ENCODE measurements at regions not wholly inside any gene's neighbourhood (a gene's known extent, or its start where the extent isn't known, plus 50 kb on each side); places are given as distances from the start of the nearest gene placed in this dataset.

DNA sequence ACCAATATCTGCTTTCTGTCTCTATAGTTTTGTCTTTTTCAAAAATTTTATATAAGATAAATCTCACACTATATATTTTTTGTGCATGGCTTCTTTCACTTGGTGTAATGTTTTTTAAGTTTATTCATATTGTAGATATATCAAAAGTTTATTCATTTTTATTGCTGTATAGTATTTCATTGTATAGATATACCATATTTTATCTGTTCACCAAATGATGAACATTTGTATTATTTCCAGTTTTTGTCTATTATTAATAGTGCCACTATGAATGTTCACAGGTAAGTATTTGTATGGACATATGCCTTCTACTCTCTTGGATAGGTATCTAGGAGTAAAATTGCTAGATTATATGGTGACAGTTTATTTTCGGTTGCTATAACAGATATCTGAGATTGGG lies 289.5 kb upstream of the CITED2 start:
- no peaks in the 10 kb centered on the region for H3K27me3 ChIP-seq (ENCODE audit: insufficient read depth, low read depth)
- no peaks in the 10 kb centered on the region for H4K20me1 ChIP-seq (ENCODE audit: insufficient read depth)
- intact Hi-C loops (cut with micrococcal nuclease; ENCODE audit: unreplicated experiment): no loop called here
- no peaks in the 10 kb centered on the region for H3K9me2 ChIP-seq (ENCODE audit: insufficient read depth)
- BruUV-seq (replicated peaks): no TSS peak
- CTCF ChIA-PET: no interaction called here
- TF ChIP-seq, protein P1, sequence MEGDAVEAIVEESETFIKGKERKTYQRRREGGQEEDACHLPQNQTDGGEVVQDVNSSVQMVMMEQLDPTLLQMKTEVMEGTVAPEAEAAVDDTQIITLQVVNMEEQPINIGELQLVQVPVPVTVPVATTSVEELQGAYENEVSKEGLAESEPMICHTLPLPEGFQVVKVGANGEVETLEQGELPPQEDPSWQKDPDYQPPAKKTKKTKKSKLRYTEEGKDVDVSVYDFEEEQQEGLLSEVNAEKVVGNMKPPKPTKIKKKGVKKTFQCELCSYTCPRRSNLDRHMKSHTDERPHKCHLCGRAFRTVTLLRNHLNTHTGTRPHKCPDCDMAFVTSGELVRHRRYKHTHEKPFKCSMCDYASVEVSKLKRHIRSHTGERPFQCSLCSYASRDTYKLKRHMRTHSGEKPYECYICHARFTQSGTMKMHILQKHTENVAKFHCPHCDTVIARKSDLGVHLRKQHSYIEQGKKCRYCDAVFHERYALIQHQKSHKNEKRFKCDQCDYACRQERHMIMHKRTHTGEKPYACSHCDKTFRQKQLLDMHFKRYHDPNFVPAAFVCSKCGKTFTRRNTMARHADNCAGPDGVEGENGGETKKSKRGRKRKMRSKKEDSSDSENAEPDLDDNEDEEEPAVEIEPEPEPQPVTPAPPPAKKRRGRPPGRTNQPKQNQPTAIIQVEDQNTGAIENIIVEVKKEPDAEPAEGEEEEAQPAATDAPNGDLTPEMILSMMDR (conservative IDR thresholded peaks at IDR 0.05): no peak
- TF ChIP-seq EZH2 (IDR thresholded peaks at IDR 0.05; ENCODE audit: low read depth): no peak
- H3K4me2 ChIP-seq: no peak overlapping the region
- H2AFZ ChIP-seq: no peak overlapping the region
- no peak overlapping the region for H3K4me3 ChIP-seq
- H3K79me2 ChIP-seq (ENCODE audit: low read depth): no peaks in the 10 kb centered on the region
- 0 out of 2 replicates have a peak, but pooled peaks cover 5% of the 10 kb centered on the region for H3K4me1 ChIP-seq (replicated peaks; ENCODE audit: insufficient read depth)
- POLR2A ChIA-PET (ENCODE audit: unreplicated experiment): no interaction called here
- no peaks in the 10 kb centered on the region for H3F3A ChIP-seq (ENCODE audit: insufficient read depth, low read depth)
- no peaks in the 10 kb centered on the region for H3K9me3 ChIP-seq (ENCODE audit: insufficient read depth, low read depth)
- H3K36me3 ChIP-seq (ENCODE audit: low read depth): no peaks in the 10 kb centered on the region
- DNase-seq: no peak
- no peak overlapping the region for H3K27ac ChIP-seq

DNA sequence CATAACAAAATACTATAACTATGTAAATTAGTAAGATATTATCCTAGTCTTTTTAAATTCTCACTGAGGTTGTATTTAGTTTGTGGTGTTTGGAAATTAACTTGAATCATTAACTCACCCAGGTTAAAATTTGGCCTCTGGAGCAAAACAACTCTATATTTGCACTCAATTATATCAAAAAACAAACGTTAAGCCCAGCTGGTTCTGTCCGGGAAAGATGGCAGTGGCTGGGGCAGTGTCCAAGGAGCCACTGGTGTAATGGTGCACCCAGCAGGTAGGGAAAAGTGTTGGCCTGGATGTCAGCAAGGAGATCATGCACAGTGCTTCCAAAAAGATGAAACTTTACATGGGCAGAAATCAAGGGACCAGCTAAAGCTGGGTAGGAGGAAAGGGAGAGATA lies 285.3 kb upstream of the CITED2 start:
- Histone ChIP-seq H3K27me3 (ENCODE audit: insufficient read depth, low read depth) (no peaks in the 10 kb centered on the region), H3K9me3 (ENCODE audit: insufficient read depth, low read depth) (no peaks in the 10 kb centered on the region), H3F3A (ENCODE audit: insufficient read depth, low read depth) (peaks cover 5% of the 10 kb centered on the region; the same call in 1 of the 2 replicates), H4K20me1 (ENCODE audit: insufficient read depth) (no peaks in the 10 kb centered on the region), H3K36me3 (ENCODE audit: low read depth) (no peaks in the 10 kb centered on the region), H3K4me1 (replicated peaks; ENCODE audit: insufficient read depth) (peaks cover 29% of the 10 kb centered on the region), H3K79me2 (ENCODE audit: low read depth) (no peaks in the 10 kb centered on the region), H2AFZ (no peak overlapping the region), H3K4me3 (no peak overlapping the region), H3K9me2 (ENCODE audit: insufficient read depth) (no peaks in the 10 kb centered on the region), H3K4me2 (no peak overlapping the region), H3K27ac (no peak overlapping the region)
- CTCF ChIA-PET: no interaction called here
- intact Hi-C loops (cut with micrococcal nuclease; ENCODE audit: unreplicated experiment): loop anchor here (5.0 kb wide), 2 partner anchors 222 to 282 kb away; no protein-coding TSS in a partner anchor
- no TSS peak for BruUV-seq (replicated peaks)
- DNase-seq: no peak
- POLR2A ChIA-PET (ENCODE audit: unreplicated experiment): no interaction called here
- TF ChIP-seq, protein P1 (conservative IDR thresholded peaks at IDR 0.05): no peak
- TF ChIP-seq EZH2 (IDR thresholded peaks at IDR 0.05; ENCODE audit: low read depth): no peak

DNA sequence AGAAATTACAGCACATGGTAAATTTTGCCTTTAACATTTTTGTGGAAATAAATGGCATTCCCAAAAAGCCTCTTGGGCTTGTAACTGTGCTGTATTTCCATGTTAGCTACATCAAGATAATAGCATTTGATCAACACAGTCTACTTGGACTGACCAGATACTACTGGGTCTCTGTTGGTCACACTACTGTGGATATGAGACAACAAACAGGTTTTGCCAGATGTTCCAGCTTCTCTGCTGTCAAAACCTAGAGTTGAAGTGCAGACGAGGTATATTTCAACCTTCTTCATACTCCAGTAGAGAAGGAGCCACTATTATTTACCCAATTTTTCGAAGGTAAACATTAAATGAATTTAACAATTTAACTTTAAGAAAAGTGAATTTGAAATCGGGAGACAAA lies 284.7 kb upstream of the CITED2 start:
- intact Hi-C loops (cut with micrococcal nuclease; ENCODE audit: unreplicated experiment): loop anchor here (5.0 kb wide), 2 partner anchors 222 to 282 kb away; no protein-coding TSS in a partner anchor
- POLR2A ChIA-PET (ENCODE audit: unreplicated experiment): no interaction called here
- H3K9me2 ChIP-seq (ENCODE audit: insufficient read depth): no peaks in the 10 kb centered on the region
- TF ChIP-seq EZH2 (IDR thresholded peaks at IDR 0.05; ENCODE audit: low read depth): no peak
- TF ChIP-seq, protein P1 (conservative IDR thresholded peaks at IDR 0.05): no peak
- H3K79me2 ChIP-seq (ENCODE audit: low read depth): no peaks in the 10 kb centered on the region
- DNase-seq: no peak
- no TSS peak for BruUV-seq (replicated peaks)
- no peaks in the 10 kb centered on the region for H3K27me3 ChIP-seq (ENCODE audit: insufficient read depth, low read depth)
- H3K4me3 ChIP-seq: no peak overlapping the region
- H3K9me3 ChIP-seq (ENCODE audit: insufficient read depth, low read depth): no peaks in the 10 kb centered on the region
- H3K36me3 ChIP-seq (ENCODE audit: low read depth): no peaks in the 10 kb centered on the region
- H4K20me1 ChIP-seq (ENCODE audit: insufficient read depth): no peaks in the 10 kb centered on the region
- no peak overlapping the region for H2AFZ ChIP-seq
- H3K27ac ChIP-seq: no peak overlapping the region
- CTCF ChIA-PET: no interaction called here
- no peak overlapping the region for H3K4me2 ChIP-seq
- H3K4me1 ChIP-seq (replicated peaks; ENCODE audit: insufficient read depth): peaks cover 30% of the 10 kb centered on the region
- H3F3A ChIP-seq (ENCODE audit: insufficient read depth, low read depth): peaks cover 5% of the 10 kb centered on the region; the same call in 1 of the 2 replicates

Data from PC-9 (cell line).